ENCODE measurements at regions not wholly inside any gene's neighbourhood (a gene's known extent, or its start where the extent isn't known, plus 50 kb on each side); places are given as distances from the start of the nearest gene placed in this dataset.

- DNase-seq (ENCODE audit: insufficient read length, low spot score) (no peak), FAIRE-seq (no peak)
Observed at GRCh38 chr14:97697772-97698171, 900.6 kb downstream of the VRK1 start.

GRCh38 chr14:97699026-97699425 lies 901.8 kb downstream of the VRK1 start:
- FAIRE-seq = no peak
- DNase-seq (ENCODE audit: insufficient read length, low spot score) = no peak
- TF ChIP-seq CTCF (IDR thresholded peaks at IDR 0.05; ENCODE audit: insufficient read depth, missing control alignments) = no peak

More at GRCh38 chr14:97697772-97698171, 900.6 kb downstream of the VRK1 start:
- no peak for TF ChIP-seq CTCF (IDR thresholded peaks at IDR 0.05; ENCODE audit: insufficient read depth, missing control alignments)

- FAIRE-seq (no peak), DNase-seq (ENCODE audit: insufficient read length, low spot score) (no peak)
- TF ChIP-seq CTCF (IDR thresholded peaks at IDR 0.05; ENCODE audit: insufficient read depth, missing control alignments) = no peak
Observed at GRCh38 chr14:97703006-97703760, 906.0 kb downstream of the VRK1 start.

- DNase-seq (ENCODE audit: insufficient read length, low spot score) (no peak), FAIRE-seq (no peak)
- no peak for TF ChIP-seq CTCF (IDR thresholded peaks at IDR 0.05; ENCODE audit: insufficient read depth, missing control alignments)
Observed at GRCh38 chr14:97704316-97704885, 907.2 kb downstream of the VRK1 start.

GRCh38 chr14:97705107-97705506 lies 907.9 kb downstream of the VRK1 start:
- TF ChIP-seq CTCF (IDR thresholded peaks at IDR 0.05; ENCODE audit: insufficient read depth, missing control alignments) = no peak
- DNase-seq (ENCODE audit: insufficient read length, low spot score) (no peak), FAIRE-seq (no peak)

GRCh38 chr14:97705976-97706375 lies 908.8 kb downstream of the VRK1 start:
- no peak for DNase-seq (ENCODE audit: insufficient read length, low spot score)
- FAIRE-seq = no peak
- no peak for TF ChIP-seq CTCF (IDR thresholded peaks at IDR 0.05; ENCODE audit: insufficient read depth, missing control alignments)

- no peak for FAIRE-seq
- no peak for TF ChIP-seq CTCF (IDR thresholded peaks at IDR 0.05; ENCODE audit: insufficient read depth, missing control alignments)
- DNase-seq (ENCODE audit: insufficient read length, low spot score) = no peak
Observed at GRCh38 chr14:97706819-97707218, 909.6 kb downstream of the VRK1 start.
